HEK293 (cell line): ENCODE measurements at regions not wholly inside any gene's neighbourhood (a gene's known extent, or its start where the extent isn't known, plus 50 kb on each side); places are given as distances from the start of the nearest gene placed in this dataset.
A peak's percentile ranks its signal among the peaks of the same experiment; 100 is the strongest.

ENCODE experiments used
- CTCF ChIA-PET: fragments of 350-600 bp; formaldehyde crosslinking; extraction: SDS; loops from one replicate; lab custom pipeline; 2021; ENCODE audit warnings: antibody characterized with exemption; lab: Yijun Ruan, JAX
- POLR2A ChIA-PET: fragments of 300-600 bp; formaldehyde crosslinking; extraction: SDS; loops from one replicate; lab custom pipeline; 2020; ENCODE audit warnings: antibody characterized with exemption, inconsistent platforms; lab: Yijun Ruan, JAX
- H3K27ac ChIP-seq: fragments of 200-500 bp; sonication (Bioruptor generic); 2 replicates; pipeline ENCODE4 v1.5.1; 2014; ENCODE audit warnings: low read depth, low read length, control low read depth, inconsistent platforms; ENCODE audit errors: extremely low read depth
- H3K36me3 ChIP-seq, 2 experiments: fragments of 200-500 bp in 1 of 2; sonication (Bioruptor generic) in 1 of 2; 1 replicate in 1 of 2; 2 replicates in 1 of 2; pipeline ENCODE4 v1.5.1; 2014 to 2017; ENCODE audit warnings: inconsistent platforms in 2 of 2, low read length in 2 of 2; ENCODE audit not compliant: control insufficient read depth in 2 of 2, insufficient read depth in 1 of 2
- H3K4me1 ChIP-seq: fragments of 200-500 bp; sonication (Bioruptor generic); 2 replicates; pipeline ENCODE4 v1.5.1; 2014; ENCODE audit warnings: mild to moderate bottlenecking, low read length, inconsistent platforms; ENCODE audit not compliant: control insufficient read depth, insufficient read depth
- H3K4me3 ChIP-seq: 2 replicates; pipeline ENCODE4 v1.5.1; 2011; ENCODE audit warnings: low read depth, mild to moderate bottlenecking, control low read depth, low read length, moderate library complexity
- H3K9me3 ChIP-seq: fragments of 200-500 bp; sonication (Bioruptor generic); 2 replicates; pipeline ENCODE4 v1.5.1; 2014; ENCODE audit warnings: low read depth, low read length, inconsistent platforms; ENCODE audit not compliant: control insufficient read depth, insufficient read depth
- FEZF1 ChIP-seq: fragments of 450-650 bp; formaldehyde crosslinking; IDR thresholded peaks from 2 replicates; pipeline ENCODE4 v1.5.1; 2016; ENCODE audit warnings: missing biosample characterization, missing genetic modification characterization
- MEIS1 ChIP-seq: sonication (generic); formaldehyde crosslinking; IDR thresholded peaks from 2 replicates; pipeline ENCODE4 v1.8.1; 2022; ENCODE audit warnings: missing genetic modification reagents, mild to moderate bottlenecking, borderline replicate concordance
- OSR2 ChIP-seq: fragments of 450-650 bp; formaldehyde crosslinking; IDR thresholded peaks from 2 replicates; pipeline ENCODE4 v1.5.1; 2016; ENCODE audit warnings: missing biosample characterization, missing genetic modification characterization
- ZBTB21 ChIP-seq: fragments of 450-650 bp; formaldehyde crosslinking; IDR thresholded peaks from 2 replicates; pipeline ENCODE4 v1.5.1; 2017; ENCODE audit warnings: missing biosample characterization, missing genetic modification characterization
- ZFP41 ChIP-seq: fragments of 450-650 bp; formaldehyde crosslinking; IDR thresholded peaks from 2 replicates; pipeline ENCODE4 v1.5.1; 2016; ENCODE audit warnings: missing biosample characterization, missing genetic modification characterization, borderline replicate concordance
- ZIC2 ChIP-seq: fragments of 450-650 bp; formaldehyde crosslinking; IDR thresholded peaks from 2 replicates; pipeline ENCODE4 v1.5.1; 2016; ENCODE audit warnings: missing biosample characterization, missing genetic modification characterization
- ZNF175 ChIP-seq: fragments of 450-650 bp; formaldehyde crosslinking; IDR thresholded peaks from 2 replicates; pipeline ENCODE4 v1.5.1; 2016; ENCODE audit warnings: missing biosample characterization, missing genetic modification characterization
- ZNF221 ChIP-seq: fragments of 450-650 bp; formaldehyde crosslinking; IDR thresholded peaks from 2 replicates; pipeline ENCODE4 v1.5.1; 2017; ENCODE audit warnings: missing biosample characterization, missing genetic modification characterization, borderline replicate concordance
- ZNF324 ChIP-seq: fragments of 450-650 bp; formaldehyde crosslinking; IDR thresholded peaks from 2 replicates; pipeline ENCODE4 v1.5.1; 2016; ENCODE audit warnings: missing biosample characterization, missing genetic modification characterization
- ZNF585B ChIP-seq: fragments of 450-650 bp; formaldehyde crosslinking; IDR thresholded peaks from 2 replicates; pipeline ENCODE4 v1.5.1; 2016; ENCODE audit warnings: missing biosample characterization, missing genetic modification characterization
- ZNF621 ChIP-seq: fragments of 450-650 bp; formaldehyde crosslinking; IDR thresholded peaks from 2 replicates; pipeline ENCODE4 v1.5.1; 2017; ENCODE audit warnings: missing biosample characterization, missing genetic modification characterization
- ZNF664 ChIP-seq: fragments of 450-650 bp; formaldehyde crosslinking; IDR thresholded peaks from 2 replicates; pipeline ENCODE4 v1.5.1; 2016; ENCODE audit warnings: missing biosample characterization, missing genetic modification characterization
- ZNF837 ChIP-seq: fragments of 450-650 bp; formaldehyde crosslinking; IDR thresholded peaks from 2 replicates; pipeline ENCODE4 v1.5.1; 2016; ENCODE audit warnings: missing biosample characterization, missing genetic modification characterization
- ZSCAN30 ChIP-seq: fragments of 450-650 bp; IDR thresholded peaks from 2 replicates; pipeline ENCODE4 v1.5.1; 2018; ENCODE audit warnings: missing biosample characterization, mild to moderate bottlenecking, missing genetic modification characterization, moderate library complexity
- TF ChIP-seq, protein P1 (sequence below): fragments of 450-650 bp; formaldehyde crosslinking; IDR thresholded peaks from 2 replicates; pipeline ENCODE4 v1.5.1; 2017; ENCODE audit warnings: missing biosample characterization, missing genetic modification characterization
- TF ChIP-seq, protein P2 (sequence below): fragments of 450-650 bp; formaldehyde crosslinking; IDR thresholded peaks from 2 replicates; pipeline ENCODE4; 2016; ENCODE audit warnings: missing biosample characterization, missing genetic modification characterization
- TF ChIP-seq, protein P3 (sequence below): fragments of 450-650 bp; IDR thresholded peaks from 2 replicates; pipeline ENCODE4 v1.5.1; 2018; ENCODE audit warnings: missing biosample characterization, mild to moderate bottlenecking, missing genetic modification characterization
- TF ChIP-seq, protein P4 (sequence below): fragments of 450-650 bp; formaldehyde crosslinking; IDR thresholded peaks from 2 replicates; pipeline ENCODE4 v1.5.1; 2016; ENCODE audit warnings: missing biosample characterization, missing genetic modification characterization

DNA sequence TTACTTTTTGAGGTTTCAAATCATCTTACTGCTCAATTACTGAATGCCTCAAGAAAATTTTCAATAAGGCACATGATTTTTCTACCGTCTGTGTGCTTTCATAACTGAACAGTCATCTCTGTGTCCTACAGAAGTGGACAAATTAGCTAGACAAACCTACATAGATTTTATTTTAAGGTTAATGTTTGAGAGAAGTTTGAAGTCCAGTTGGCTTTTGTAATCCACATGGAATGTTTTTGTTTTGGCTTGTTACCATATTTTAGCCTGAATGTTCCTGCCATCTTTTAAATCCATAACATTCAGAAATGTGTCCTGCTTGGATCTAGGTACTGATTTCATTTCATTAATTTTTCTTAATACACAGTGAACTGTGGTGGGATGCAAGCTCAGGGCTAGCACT is 730.1 kb downstream of the IGSF11 start:
- no peaks in the 10 kb centered on the region for H3K9me3 ChIP-seq
- H3K36me3 ChIP-seq: no peaks in the 10 kb centered on the region
- no peak overlapping the region for H3K27ac ChIP-seq
- H3K4me1 ChIP-seq: no peaks in the 10 kb centered on the region
- ChIA-PET CTCF (interaction anchor here (0.5 kb wide), 1 partner anchor 1533 kb away, joined by 8 read pairs; no protein-coding TSS in a partner anchor), POLR2A (no interaction called here)
- no peak overlapping the region for H3K4me3 ChIP-seq
- TF ChIP-seq ZNF324 (tag by site-specific recombination): no peak
- TF ChIP-seq, protein P1, sequence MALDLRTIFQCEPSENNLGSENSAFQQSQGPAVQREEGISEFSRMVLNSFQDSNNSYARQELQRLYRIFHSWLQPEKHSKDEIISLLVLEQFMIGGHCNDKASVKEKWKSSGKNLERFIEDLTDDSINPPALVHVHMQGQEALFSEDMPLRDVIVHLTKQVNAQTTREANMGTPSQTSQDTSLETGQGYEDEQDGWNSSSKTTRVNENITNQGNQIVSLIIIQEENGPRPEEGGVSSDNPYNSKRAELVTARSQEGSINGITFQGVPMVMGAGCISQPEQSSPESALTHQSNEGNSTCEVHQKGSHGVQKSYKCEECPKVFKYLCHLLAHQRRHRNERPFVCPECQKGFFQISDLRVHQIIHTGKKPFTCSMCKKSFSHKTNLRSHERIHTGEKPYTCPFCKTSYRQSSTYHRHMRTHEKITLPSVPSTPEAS: no peak

DNA sequence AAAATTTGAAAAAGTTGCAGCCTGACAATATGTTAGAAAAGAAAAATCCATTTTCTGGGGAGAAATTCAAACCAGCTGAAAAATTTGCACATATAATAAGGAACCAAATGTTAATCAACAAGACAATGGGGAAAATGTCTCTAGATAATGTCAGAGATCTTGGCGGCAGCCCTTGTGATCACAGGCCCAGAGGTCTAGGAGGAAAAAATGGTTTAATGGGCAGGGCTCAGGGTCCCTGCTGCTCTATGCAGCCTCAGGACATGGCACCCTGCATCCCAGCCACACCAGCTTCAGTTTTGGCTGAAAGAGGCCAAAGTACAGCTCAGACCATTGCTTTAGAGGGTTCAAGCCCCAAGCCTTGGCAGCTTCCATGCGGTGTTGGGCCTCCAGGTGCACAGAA is 701.9 kb downstream of the IGSF11 start:
- TF ChIP-seq, protein P2, sequence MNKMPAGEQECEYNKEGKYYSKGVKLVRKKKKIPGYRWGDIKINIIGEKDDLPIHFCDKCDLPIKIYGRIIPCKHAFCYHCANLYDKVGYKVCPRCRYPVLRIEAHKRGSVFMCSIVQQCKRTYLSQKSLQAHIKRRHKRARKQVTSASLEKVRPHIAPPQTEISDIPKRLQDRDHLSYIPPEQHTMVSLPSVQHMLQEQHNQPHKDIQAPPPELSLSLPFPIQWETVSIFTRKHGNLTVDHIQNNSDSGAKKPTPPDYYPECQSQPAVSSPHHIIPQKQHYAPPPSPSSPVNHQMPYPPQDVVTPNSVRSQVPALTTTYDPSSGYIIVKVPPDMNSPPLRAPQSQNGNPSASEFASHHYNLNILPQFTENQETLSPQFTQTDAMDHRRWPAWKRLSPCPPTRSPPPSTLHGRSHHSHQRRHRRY (tag by site-specific recombination): no peak
- TF ChIP-seq ZNF585B (tag by site-specific recombination) (peak; percentile 71), ZSCAN30 (tag by site-specific recombination) (no peak), ZNF221 (no peak)
- ChIA-PET POLR2A (no interaction called here), CTCF (no interaction called here)
- no peaks in the 10 kb centered on the region for H3K36me3 ChIP-seq
- no peaks in the 10 kb centered on the region for H3K4me1 ChIP-seq
- no peak overlapping the region for H3K27ac ChIP-seq
- no peak overlapping the region for H3K4me3 ChIP-seq
- no peaks in the 10 kb centered on the region for H3K9me3 ChIP-seq

DNA sequence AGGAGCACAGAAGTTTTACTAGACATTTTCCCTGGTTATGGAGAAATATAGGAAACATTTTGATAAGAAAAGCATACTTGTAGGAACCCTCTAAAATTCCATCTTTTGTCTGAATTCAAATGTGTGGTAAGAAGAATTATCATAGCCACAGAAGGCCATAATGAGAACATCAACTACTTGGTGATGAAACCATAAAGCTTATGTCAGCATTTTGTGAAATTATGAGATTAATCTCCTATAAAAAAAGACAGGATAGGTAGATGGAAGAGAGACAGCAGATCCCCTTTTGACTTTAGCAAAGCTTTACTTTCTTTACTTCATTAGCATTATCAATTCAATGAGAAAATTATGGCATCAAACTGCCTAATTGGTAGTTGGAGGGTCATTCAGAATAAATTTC is 697.0 kb downstream of the IGSF11 start:
- H3K4me1 ChIP-seq: no peaks in the 10 kb centered on the region
- POLR2A ChIA-PET: no interaction called here
- no peaks in the 10 kb centered on the region for H3K36me3 ChIP-seq
- TF ChIP-seq FEZF1 (tag by site-specific recombination) (no peak), ZNF837 (no peak), ZNF175 (no peak)
- H3K9me3 ChIP-seq: no peaks in the 10 kb centered on the region
- no peak overlapping the region for H3K4me3 ChIP-seq
- no peak overlapping the region for H3K27ac ChIP-seq
- CTCF ChIA-PET: interaction anchor here (0.5 kb wide), 1 partner anchor 209 kb away, joined by 3 read pairs; no protein-coding TSS in a partner anchor

DNA sequence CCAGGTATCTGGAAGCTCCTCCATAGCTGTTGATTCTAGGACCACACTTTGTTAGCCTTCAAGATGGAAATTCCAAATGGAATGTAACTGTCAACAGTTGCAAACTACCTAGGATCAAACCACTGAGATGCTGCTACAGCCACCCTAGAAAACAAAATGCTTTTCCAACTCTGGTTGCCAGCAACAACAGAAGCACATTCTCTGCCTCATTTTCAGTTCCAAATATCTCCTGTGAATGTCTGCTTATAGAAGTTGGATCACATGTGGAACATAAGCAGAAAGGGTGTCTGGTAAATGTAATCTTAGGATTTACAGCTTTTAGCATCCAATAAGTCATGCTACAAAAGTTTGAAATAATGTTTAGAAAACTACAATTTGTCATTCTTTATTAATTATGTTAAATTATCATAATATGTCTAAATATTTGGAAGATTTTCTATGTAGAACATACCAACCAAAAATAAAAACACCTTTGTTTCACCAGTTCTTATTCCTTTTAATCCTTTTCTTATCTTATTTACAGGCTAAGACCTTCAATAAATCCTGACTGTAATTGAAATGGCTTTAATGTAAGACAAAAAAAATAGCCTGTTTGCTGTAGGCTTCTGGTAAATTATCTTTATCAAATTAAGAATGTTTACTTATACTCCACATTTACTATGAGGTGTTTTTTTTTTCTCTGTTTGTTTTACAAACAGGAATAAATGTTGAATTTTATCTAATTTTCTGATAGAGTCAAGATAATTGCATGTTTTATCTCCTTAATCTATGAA is 687.1 kb downstream of the IGSF11 start:
- Histone ChIP-seq H3K4me3 (no peak overlapping the region), H3K36me3 (no peaks in the 10 kb centered on the region), H3K27ac (no peak overlapping the region), H3K4me1 (no peaks in the 10 kb centered on the region), H3K9me3 (no peaks in the 10 kb centered on the region)
- POLR2A ChIA-PET: no interaction called here
- CTCF ChIA-PET: no interaction called here
- no peak for TF ChIP-seq ZNF621 (tag by site-specific recombination)
- no peak for TF ChIP-seq MEIS1
- TF ChIP-seq, protein P3, sequence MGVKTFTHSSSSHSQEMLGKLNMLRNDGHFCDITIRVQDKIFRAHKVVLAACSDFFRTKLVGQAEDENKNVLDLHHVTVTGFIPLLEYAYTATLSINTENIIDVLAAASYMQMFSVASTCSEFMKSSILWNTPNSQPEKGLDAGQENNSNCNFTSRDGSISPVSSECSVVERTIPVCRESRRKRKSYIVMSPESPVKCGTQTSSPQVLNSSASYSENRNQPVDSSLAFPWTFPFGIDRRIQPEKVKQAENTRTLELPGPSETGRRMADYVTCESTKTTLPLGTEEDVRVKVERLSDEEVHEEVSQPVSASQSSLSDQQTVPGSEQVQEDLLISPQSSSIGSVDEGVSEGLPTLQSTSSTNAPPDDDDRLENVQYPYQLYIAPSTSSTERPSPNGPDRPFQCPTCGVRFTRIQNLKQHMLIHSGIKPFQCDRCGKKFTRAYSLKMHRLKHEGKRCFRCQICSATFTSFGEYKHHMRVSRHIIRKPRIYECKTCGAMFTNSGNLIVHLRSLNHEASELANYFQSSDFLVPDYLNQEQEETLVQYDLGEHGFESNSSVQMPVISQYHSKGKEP (tag by site-specific recombination): no peak
- no peak for TF ChIP-seq OSR2
- TF ChIP-seq, protein P4, sequence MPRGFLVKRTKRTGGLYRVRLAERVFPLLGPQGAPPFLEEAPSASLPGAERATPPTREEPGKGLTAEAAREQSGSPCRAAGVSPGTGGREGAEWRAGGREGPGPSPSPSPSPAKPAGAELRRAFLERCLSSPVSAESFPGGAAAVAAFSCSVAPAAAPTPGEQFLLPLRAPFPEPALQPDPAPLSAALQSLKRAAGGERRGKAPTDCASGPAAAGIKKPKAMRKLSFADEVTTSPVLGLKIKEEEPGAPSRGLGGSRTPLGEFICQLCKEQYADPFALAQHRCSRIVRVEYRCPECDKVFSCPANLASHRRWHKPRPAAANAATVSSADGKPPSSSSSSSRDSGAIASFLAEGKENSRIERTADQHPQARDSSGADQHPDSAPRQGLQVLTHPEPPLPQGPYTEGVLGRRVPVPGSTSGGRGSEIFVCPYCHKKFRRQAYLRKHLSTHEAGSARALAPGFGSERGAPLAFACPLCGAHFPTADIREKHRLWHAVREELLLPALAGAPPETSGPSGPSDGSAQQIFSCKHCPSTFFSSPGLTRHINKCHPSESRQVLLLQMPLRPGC (tag by site-specific recombination): no peak
- TF ChIP-seq ZNF664: no peak
- no peak for TF ChIP-seq ZBTB21 (tag by site-specific recombination)
- TF ChIP-seq ZIC2 (tag by site-specific recombination): no peak
- TF ChIP-seq ZFP41 (tag by site-specific recombination): no peak
